GM18502 (cell line): ENCODE measurements at regions not wholly inside any gene's neighbourhood (a gene's known extent, or its start where the extent isn't known, plus 50 kb on each side); places are given as distances from the start of the nearest gene placed in this dataset.
"Not testable (repeated sequence)": the region's sequence is repeated elsewhere in the genome, so short reads cannot be mapped to it uniquely, and the experiment has no call there.

Source experiments
- ATAC-seq: cut with Tn5 transposase; IDR thresholded peaks from one replicate; pipeline ENCODE4 v1.9.1; 2021; ENCODE audit warnings: mild to moderate bottlenecking; ENCODE audit not compliant: unreplicated experiment, poor library complexity

DNA sequence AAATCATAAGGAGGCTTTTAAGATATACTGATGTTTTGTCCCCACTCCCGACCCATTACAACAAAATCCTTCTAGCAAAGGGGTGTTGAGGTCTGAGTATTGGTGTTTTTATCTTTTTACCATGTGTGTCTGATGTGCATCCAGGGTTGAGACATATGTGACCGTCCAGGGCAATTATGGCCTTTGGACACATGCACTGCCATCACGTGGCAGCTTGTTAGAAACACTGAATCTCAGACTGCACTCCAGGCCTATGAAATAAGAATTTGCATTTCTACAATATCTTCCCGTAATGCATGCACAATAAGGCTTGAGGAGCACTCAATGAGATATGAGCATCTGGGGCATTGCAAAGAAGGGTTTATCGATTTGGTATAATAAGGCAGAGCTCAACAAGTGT lies 235.1 kb upstream of the ZNF804A start:
- ATAC-seq = peak; percentile 42

DNA sequence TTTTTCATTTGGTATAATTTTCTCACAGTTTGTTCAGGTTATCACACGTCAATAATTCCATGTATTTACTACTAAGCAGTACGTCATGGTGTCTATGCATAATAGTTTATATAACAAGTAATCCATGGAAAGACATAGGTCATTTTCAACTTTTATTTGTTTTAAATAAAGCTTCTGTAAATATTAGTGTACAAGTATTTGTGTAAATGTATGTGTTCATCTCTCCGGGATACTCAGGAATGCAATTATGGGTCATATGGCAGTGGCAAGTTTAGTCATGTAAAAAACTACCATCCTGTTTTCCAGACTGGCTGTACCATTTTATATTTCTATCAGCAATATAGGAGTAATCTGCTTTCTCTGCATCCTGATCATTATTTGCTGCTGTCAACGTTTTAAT lies 231.1 kb upstream of the ZNF804A start:
- ATAC-seq = no peak

DNA sequence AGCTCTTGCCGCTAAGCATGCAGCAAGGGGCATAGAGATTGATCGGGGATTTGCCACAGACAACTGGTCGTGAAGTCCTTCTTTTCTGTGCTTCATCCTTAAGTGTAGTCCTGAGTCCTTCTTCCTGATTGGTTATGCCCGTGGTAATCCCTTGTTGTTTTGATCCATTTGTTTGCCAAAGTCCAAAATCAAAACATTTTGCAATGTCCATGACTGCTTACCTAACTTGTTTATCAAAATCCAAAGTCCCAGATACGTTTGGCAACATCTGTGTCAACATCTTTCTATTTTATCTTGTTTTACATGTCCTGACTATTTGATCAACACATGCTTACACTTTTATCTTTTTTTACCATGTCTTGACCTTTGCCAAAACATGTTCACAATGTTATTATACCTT lies 229.0 kb upstream of the ZNF804A start:
- no peak for ATAC-seq

DNA sequence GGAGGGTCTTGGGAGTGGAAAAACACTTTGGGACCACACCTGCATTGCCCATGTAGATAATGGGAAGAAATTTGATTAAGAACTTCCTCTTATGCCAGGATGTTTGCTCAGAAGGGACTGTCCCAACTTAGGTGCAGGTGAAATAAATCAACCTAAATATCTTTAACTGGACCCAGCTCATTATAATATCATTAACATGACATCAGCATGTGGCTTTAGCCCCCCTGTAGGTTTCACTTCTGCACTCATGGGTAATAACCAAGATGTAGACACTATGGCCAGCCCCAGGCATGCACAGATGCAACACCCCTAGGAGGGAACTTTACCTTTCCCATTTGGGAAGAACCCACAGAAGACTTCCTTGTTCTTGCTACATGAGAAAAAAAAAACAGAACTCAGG lies 227.4 kb upstream of the ZNF804A start:
- ATAC-seq = peak; percentile 59

DNA sequence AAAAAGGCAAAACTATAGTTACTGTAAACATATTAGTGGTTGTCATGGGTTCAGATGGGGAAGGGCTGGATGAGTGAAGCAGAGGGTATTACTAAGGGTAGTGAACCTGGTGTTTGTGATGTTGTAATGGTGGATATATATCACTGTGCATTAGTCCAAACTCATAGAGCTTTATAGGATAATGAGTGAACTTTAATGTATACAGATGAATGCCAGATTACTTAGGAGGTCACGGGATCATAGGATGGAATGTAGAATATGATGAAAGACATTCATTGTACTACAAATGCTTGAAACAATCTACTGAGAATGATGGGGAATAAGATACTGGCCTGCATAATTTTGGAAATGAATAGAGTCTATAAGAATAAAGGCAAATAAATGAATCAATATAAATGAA lies 226.7 kb upstream of the ZNF804A start:
- ATAC-seq = no peak

DNA sequence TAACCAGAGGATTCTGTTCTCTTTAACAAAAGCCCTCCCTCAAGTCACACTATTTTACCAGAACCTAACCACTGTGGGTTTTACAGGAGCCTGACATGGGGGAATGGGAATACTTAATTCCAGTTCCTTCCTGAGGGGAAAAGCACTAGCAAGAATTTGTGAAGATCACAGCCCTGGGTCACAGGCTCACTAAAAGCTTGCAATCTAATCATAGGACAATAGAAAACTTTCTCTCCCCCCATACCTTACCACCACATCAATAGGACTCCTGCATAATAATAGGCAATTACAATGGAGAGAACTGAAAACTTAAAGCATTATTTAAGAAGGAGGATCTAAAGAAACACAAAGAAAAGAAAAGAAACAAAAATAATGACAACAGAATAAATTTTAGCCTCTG lies 225.8 kb upstream of the ZNF804A start:
- no peak for ATAC-seq

DNA sequence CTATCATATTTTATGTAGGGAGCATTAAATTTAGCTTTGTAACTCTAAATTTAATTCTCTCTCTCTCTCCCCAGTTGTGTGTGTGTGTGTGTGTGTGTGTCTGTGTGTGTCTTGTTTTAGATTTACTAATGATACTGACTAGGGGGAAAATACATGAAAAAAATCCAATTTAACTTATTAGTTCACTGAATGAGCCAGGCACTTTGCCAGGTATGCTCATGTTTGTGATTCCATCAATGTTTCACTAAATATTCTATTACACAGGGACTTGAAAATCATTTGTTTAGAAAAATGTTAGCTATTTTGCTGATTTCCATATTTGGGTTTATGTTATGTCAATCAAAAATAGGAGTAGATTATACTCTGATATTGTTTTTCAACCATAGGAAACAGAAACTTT lies 203.7 kb upstream of the ZNF804A start:
- no peak for ATAC-seq

DNA sequence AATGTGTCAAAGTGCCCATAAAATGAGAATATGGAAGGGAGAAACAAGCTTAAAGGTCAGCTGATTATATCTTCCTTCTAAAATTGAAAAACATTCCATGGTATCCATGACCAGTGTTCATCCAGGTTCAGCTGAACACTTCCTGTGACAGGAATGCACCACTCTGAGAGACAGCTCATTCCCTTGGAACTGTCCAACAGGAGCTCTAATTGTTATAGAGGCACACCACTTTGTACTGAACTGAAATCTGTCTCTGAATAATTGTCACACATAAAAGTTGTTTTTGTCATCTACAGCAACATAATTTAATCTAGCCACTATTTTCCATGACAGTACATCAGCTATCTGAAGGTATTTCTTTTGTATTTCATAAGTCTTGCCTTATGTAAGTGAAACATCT lies 195.9 kb upstream of the ZNF804A start:
- ATAC-seq = no peak

DNA sequence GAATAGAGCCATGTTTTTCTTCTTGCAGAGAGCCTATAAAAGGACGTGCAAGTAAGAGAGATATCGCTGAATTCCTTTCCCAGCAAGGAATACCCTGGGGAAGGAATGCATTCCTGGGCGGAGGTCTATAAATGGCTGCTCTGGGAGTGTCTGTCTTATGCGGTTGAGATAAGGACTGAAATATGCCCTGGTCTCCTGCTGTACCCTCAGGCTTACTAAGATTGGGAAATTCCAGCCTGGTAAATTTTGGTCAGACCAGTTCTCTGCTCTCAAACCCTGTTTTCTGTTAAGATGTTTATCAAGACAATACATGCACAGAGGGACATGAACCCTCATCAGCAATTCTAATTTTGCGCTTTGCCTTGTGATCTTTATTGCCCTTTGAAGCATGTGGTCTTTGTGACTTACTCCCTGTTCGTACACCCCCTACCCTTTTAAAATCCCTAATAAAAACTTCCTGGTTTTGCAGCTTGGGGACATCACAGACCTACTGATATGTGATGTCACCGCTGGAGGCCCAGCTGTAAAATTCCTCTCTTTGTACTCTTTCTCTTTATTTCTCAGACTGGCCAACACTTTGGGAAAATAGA lies 191.2 kb upstream of the ZNF804A start:
- ATAC-seq = not testable (repeated sequence)

DNA sequence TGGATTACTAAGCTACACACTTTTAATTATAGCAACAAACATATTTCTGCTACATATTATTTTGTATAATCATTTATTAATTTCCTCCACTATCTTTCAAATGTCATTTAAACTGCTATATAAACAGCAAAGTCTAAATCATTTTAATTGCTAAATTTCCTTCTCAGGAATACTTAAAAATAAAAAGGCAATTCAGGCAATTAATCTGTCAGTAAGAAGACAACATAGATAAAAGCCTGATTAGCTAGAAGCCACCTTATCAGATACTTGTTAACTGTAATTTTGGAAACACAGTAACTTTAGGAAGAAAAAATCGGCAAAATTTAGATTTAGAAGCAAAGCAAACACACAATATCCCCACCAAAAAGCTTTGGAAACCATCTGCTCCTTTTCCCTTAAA lies 188.2 kb upstream of the ZNF804A start:
- no peak for ATAC-seq

DNA sequence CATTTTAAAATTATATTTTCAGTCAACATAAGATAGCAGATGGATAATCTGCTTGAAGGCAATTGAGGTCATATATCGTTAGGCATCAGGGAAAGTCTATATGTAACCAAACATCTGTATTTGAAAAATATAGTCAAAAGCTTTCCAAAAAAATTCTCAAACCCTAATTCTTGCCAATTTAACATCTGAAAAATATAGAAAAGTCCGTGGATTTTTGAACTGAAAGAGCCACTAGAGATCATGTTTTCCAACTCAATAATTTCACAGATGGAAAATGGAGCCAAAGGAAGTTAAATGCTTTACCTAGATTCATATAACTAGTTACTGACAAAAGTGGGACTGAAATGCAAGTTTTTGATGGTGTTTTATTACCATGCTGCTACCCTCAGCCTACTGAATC lies 185.1 kb upstream of the ZNF804A start:
- no peak for ATAC-seq

DNA sequence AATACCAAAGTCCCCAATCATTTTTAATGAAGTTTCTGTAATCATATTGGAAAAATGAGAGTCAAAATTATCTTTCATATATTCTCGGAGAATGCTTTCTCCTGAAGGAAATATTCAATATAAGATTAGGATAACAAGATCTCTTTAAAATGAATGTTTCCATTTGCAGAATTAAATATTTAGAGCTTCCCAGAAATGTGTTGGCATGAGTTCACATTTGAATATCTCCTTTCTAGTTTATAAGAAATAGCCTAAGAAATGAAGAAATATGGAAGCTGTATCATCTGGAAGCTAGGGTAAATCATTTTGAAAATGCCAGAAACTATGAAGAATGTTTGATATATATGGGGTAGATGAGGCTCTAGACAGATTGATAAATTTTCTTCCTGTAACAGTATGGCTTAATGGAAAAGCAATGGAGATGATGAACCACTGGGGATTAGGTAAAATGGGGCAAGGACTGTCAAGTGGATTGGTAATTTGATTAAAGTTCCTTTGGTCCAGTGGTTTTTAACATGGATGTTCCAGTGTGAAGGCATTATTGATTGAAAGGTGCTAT lies 184.6 kb upstream of the ZNF804A start:
- no peak for ATAC-seq

DNA sequence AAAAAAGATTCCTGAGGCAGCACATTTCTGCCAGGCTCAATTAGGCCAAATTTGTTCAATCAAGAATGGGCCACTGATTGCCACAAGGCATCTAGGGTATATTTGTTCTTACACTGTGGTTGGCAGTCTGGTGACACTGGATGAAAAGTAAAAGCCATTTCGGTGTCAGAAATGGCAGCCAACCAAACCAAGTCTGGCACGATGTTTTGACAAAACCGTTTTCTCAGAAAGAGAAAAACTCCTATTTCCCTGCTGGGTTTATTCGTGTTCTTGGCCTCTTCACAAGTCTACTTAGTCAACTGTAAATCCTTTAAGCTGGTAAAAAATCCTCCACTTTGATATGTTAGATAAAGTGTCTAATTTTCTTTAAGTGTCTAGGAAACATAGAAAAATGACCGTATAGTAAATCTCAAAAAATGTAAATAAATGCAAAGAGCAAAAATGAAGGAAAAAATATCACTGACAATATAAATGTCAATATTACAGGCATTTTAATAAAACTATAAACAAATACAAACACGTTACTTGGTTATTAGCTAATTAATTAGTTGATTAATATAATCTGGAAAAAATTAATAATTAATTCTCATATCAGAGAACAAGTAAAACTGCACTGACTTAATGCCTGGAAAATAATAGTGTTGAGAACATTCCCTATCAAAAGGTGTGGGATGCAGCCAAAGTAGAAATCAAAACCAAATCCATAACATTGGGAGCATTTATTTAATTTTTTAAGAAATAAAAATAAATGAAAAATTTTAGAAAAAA lies 182.0 kb upstream of the ZNF804A start:
- ATAC-seq = no peak

DNA sequence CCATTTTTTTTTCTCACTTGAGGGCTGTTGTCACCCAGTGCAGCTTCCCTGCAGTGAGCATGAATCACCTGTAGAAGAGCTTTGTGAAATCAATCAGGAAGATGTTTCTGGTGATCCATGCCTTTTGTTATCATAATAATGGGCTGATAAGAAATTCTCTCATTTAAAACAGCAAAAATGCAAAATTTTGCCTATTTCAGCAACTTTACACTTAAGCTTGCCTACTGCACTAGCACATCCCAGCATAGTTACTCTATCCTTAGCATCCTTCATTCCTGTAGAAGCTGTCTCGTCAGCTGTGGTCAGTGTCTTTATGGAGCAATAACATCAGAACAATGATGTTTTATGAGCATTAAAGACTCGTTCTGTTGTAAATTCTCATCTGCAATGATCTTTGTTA lies 178.6 kb upstream of the ZNF804A start:
- no peak for ATAC-seq

DNA sequence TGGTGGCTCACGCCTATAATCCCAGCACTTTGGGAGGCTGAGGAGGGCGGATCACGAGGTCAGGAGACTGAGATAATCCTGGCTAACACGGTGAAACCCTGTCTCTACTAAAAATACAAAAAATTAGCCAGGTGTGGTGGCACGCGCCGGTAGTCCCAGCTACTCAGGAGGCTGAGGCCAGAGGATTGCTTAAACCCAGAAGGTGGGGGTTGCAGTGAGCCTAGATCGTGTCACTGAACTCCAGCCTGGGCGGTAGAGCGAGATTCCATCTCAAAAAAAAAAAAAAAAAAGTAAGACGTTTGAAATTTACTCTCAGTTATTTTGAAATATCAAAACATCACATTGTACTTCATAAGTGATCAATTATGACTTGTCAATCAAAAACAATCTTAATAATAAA lies 176.9 kb upstream of the ZNF804A start:
- not testable (repeated sequence) for ATAC-seq

DNA sequence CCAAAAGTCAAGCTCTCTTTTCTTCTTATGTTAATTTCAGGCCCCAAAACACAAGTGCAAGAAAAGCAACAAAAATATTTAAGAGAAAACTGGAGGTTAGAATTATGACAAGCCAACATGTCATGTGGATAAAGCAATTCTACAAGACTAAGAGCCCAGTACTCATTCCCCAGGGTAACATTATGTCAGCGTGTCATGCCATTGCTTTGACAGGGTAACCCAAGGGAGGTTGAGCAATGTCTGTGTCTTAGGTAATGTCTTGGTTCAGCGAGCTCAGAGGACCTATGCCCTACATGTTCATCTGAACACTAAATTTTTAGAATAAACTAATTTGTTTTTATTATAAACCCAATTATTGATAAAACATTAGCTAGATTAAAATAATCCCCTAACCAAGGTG lies 173.2 kb upstream of the ZNF804A start:
- peak; percentile 51 for ATAC-seq

DNA sequence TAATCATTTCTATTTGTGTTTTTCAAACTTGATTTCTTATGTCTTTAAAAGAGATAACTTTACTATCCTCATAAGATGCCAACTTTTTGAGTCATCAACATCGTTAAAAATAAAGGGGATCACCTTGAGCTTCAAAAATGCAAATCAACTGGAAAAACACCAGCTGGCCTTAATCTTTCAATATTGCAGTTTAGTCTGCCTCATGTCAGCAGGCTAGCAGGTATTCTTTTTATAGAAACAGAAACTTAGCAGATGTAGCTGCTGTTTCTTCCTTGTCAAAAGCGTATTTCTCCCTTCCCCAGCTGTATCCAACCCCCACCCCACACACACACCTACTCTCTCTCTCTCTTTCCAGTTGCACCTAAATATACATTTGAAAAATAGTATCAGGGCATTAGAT lies 154.1 kb upstream of the ZNF804A start:
- peak; percentile 98 for ATAC-seq

DNA sequence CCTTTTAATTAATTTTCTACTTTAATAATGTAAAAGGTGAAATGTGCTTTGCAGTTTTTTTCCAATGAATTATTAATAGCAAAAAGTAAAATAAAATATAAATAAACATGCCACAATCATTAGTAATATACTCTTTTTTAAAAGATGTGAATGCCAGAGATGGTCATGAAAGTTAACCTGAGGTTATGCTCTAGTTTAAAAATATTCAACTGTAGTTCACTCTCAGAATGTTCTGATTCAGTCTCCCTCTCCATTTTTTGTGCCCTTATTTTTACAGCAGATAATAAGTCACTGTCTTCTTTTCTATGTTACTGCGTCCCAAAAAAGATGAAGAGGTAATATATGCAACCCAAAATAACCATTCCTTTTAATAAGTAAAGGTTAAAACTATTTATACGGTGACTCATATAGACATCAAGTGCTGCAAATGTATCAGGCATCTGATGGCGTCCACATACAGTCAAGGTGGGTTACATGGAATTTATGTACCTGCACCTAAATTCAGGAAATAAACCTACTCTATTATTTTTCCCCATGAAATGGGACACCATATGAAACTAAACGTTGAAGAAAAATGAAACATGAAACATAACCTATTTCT lies 153.6 kb upstream of the ZNF804A start:
- peak; percentile 40 for ATAC-seq

DNA sequence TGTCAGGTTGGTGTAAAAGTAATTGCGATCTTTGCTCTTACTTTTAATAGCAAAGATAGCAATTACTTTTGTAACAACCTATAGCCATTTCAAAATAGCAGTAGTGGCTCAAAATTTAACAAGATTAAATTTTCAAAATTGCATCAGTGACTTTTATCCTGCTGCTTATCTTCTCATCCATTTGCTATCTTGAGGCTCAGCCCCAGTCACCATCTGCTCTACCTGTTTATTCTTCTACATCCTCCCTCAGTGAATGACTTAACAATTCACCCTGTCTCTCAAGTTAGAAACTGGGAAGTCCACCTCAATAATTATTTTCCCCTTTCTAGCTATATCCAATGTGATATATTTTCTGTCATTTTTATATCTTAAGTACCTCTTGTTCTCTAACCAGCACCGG lies 148.6 kb upstream of the ZNF804A start:
- ATAC-seq = no peak

DNA sequence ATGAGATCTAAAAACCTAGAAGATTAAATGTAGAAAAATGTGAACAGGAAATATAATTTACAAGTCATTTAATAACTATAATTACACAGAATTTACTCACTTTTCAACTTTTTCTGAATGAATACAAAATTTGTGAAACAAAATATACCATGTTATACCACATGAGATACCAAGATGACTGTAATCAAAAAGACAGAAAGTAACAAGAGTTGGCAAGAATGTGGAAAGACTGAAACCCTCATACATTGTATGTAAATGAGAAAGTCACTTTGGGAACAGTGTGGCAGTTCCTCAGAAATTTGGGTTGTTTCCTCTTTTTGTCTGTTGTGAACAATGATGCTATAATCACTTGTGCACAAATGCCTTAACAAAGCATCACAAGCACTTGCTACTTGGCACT lies 145.4 kb upstream of the ZNF804A start:
- peak; percentile 72 for ATAC-seq

DNA sequence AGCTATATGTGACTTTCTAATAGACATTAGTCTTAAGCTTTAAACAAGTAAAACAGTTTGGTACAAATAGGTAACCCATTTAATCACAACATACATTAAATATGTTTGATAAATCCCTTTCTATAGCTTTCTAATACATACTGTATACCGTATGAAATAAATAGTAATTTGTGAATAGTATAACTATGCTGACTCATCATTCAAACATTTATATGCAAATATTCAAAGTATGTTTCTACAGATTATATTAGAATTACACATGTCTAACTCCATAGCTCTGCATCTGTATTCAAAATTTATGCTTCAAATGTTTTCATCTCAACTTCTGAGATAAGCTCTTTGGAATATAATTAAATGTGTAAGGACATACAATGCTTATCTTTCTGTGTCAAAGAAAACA lies 142.7 kb upstream of the ZNF804A start:
- no peak for ATAC-seq

DNA sequence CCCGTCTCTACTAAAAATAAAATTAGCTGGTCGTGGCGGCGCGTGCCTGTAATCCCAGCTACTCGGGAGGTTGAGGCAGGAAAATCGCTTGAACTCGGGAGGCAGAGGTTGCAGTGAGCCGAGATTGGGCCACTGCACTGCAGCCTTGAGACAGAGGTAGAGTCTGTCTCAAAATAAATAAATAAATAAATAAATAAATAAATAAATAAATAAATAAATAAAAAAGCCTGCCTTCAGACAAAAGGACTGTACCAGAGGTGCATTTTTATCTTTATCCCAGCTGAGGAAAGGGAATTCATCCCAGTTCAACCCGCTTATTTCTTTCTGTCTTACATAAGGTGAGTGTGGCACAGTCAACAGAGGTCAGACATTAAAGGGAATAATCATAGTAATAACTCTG lies 141.6 kb upstream of the ZNF804A start:
- ATAC-seq = not testable (repeated sequence)
